Astrocyte of the spinal cord (primary cell): ENCODE measurements at regions not wholly inside any gene's neighbourhood (a gene's known extent, or its start where the extent isn't known, plus 50 kb on each side); places are given as distances from the start of the nearest gene placed in this dataset.

ENCODE experiments used
- DNase-seq: peaks from one replicate; pipeline ENCODE4 v3.0.0; 2011; ENCODE audit warnings: low read depth, low spot score
- H3K4me3 ChIP-seq: 2 replicates; pipeline ENCODE4 v1.5.1; 2011; ENCODE audit warnings: low read depth, mild to moderate bottlenecking, low read length, moderate library complexity
- in situ Hi-C: cut with HindIII; loops from 2 replicates; pipeline ENCODE4 v1.10.0; 2017; ENCODE audit warnings: low sequenced_read_pairs
- TF ChIP-seq, protein P1 (sequence below): IDR thresholded peaks from 2 replicates; pipeline ENCODE4 v1.5.1; 2012; ENCODE audit warnings: low read depth, mild to moderate bottlenecking, low read length, inconsistent platforms

DNA sequence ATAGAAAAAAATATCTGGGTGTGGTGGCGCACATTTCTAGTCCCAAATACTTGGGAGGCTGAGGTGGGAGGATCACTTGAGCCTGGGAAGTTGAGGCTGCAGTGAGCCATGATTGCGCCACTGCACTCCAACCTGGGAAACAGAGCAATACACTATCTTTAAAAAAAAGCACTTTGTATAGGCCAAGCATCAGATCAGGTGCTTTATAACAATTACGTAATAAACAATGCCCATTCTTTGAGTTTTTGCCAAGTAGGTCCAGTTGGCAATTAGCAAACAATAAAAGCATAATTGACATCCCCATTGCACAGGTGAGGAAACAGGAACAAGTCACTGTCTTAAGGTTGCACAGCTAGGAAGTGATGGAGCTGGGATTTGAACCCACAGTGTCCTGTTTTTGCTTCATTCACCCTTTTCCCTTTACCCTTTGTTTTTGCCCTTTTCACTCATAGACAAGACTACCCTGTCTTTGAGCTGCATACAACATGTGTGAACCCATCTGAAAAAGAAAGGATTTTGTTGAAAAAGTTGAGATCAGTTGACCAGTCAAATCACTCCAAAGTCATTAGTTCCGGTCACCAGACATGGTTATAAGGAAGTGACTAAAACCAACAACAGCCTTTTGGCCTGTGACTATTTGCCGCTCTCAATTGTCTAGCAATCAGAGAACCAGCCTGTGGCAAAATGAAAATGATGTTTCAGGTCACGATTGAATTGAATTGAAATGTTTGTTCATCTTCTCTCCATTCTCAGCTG is 303.6 kb downstream of the TFAP2C start:
- in situ Hi-C loops = no loop called here
- no peak for DNase-seq
- TF ChIP-seq, protein P1, sequence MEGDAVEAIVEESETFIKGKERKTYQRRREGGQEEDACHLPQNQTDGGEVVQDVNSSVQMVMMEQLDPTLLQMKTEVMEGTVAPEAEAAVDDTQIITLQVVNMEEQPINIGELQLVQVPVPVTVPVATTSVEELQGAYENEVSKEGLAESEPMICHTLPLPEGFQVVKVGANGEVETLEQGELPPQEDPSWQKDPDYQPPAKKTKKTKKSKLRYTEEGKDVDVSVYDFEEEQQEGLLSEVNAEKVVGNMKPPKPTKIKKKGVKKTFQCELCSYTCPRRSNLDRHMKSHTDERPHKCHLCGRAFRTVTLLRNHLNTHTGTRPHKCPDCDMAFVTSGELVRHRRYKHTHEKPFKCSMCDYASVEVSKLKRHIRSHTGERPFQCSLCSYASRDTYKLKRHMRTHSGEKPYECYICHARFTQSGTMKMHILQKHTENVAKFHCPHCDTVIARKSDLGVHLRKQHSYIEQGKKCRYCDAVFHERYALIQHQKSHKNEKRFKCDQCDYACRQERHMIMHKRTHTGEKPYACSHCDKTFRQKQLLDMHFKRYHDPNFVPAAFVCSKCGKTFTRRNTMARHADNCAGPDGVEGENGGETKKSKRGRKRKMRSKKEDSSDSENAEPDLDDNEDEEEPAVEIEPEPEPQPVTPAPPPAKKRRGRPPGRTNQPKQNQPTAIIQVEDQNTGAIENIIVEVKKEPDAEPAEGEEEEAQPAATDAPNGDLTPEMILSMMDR = no peak

DNA sequence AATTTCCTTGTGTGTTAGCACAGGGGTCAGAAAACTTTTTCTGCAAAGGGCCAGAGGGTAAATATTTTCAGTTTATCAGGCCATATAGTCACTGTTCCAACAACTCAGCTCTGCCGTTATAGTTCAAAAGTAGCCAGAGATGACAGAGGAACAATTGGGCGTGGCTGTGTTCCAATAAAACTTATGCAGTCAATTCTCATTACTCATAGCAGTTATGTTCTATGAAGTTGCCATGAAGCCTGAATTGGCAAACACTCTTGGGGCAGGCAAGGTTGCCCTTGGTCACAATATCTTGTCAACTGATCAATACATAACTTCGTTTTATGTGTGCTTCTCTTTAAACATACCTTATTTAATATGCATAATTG is 304.2 kb downstream of the TFAP2C start:
- TF ChIP-seq, protein P1 = no peak
- no peak for DNase-seq
- in situ Hi-C loops = no loop called here
- H3K4me3 ChIP-seq = no peak overlapping the region

More for the DNA sequence above, 303.6 kb downstream of the TFAP2C start:
- no peak overlapping the region for H3K4me3 ChIP-seq

DNA sequence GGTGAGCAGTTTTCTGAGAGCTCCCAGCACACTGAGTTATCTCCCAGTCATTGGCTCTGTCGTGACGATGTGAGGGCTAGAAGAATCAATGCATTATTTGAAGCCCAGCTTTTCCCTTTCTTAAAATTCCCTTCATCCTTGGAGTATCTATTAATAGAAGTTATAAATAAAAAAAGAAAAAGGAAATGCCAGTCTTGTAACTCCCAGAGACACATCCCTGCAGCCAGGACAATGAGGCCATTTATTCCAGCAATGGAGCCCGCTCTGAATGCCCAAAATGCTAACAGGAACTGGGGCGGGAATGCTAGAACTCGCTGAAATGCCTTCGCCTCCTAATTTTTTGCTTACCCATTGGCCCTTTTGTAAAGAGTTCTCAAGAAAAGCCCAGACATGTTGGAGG is 305.8 kb downstream of the TFAP2C start:
- TF ChIP-seq, protein P1 = no peak
- in situ Hi-C loops = no loop called here
- DNase-seq = no peak
- H3K4me3 ChIP-seq = no peak overlapping the region

DNA sequence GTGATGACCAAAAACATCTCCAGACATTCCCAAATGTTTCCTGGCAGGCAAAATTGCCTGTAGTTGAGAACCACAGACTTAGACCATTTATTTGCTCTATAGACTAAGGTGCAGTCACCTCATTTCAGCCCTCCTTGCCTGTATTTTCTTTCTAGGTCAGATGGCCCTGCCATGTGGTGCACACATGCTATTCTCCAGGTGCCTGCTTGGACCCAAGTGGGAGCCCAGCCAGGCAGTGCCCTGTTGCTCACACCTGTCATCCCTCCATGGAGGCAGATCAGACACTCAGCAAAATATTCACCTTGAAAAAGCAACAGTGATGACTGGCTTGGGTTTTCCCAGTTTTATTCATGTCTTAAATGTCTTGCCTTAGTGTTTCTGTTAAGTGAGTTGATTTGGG is 311.4 kb downstream of the TFAP2C start:
- in situ Hi-C loops = no loop called here
- DNase-seq = no peak
- no peak overlapping the region for H3K4me3 ChIP-seq
- TF ChIP-seq, protein P1 = no peak

DNA sequence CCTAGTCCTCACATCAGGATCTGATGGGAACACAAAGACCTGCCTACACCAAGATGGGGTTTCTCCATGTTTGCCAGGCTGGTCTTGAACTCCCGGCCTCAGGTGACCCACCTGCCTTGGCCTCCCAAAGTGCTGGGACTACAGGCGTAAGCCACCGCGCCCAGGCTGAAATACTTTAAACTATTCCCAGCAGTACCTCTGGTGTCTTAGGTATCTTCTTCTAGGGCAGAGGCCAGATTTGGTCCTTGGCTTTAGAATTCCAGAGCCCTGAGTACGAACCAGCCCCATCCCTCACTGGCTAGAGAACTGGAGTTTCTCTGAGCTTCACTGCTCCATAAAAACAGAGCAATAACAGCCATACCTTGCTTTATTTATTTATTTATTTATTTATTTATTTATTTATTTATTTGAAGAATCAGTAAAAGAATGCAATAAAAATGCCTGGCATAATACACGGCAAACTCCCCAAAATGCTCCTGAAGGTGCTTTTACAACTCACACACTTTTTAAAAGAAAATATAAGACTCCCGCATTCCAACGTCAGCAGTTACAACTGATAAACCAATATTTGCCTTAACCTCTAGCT is 312.1 kb downstream of the TFAP2C start:
- TF ChIP-seq, protein P1 = no peak
- no peak for DNase-seq
- in situ Hi-C loops = no loop called here
- H3K4me3 ChIP-seq = no peak overlapping the region

DNA sequence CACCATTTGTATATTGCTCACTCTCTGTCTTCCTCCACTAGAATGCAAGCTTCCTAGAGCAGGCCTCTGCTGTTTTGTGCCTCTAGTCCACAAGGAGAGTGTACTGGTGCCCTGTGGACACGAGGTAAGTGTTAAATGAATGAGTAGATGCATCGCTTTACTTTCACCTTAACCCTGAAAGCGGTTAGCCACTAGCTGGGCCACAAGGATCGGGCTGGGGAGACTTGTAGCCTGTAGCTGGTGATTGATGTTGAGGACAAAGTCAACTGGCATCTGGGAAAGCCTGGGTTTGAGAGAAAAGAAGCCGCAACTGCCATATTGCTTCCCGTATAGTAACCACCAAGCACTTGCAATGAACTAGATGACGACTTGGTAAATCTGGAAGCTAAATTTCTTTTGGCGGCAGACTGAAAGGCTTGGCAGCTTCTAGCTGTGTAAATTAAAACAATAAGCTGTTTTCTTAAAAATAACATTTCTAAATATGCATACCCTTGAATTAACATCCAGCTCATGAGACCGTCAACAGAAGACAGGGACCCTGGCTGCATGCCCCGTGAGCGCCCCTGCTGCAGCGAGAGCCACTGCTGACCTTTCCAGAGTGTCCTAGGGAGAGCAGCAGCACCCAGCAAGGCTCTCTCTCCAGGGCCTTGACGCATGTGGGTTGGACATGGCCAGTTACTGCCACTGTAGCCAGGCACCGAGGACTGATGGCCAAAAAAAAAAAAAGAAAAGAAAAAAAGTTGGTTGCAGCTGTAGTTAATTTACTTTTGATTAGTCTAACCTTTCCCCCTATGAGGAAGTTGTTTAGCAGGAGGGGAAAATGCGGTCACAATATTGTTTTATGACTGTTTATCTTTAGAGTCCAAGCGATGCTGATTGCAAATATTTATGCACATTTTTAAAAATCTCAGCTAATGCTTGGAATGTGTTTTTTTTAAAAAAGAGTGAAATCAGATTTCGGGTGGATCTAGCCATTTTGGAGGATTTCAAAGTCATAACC is 315.1 kb downstream of the TFAP2C start:
- in situ Hi-C loops = no loop called here
- TF ChIP-seq, protein P1 = no peak

More for the DNA sequence above, 315.1 kb downstream of the TFAP2C start:
- DNase-seq = no peak
- no peak overlapping the region for H3K4me3 ChIP-seq
